ENCODE measurements at regions not wholly inside any gene's neighbourhood (a gene's known extent, or its start where the extent isn't known, plus 50 kb on each side); places are given as distances from the start of the nearest gene placed in this dataset.

DNA sequence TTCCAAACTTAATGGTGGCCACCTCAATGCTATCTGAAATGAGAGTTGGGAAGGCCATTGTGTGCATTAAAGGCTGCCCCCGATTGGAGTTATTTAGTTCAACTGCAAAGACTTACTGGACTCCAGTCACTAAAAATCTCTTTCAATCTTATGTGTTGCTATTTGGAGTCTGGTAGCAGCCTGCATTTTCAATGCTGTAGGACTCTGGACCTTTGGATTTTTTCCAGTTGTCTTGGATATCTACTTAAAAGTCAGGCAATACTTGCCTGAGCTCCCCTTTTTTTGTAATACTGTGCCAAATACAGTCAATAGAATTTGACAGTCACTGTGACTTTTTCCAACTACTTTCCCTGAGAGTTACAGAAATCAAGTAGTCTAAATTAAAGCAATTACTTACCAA is 281.9 kb downstream of the TRIB2 start:
- H3K36me3 ChIP-seq (replicated peaks; ENCODE audit: low read depth, low read length): no peaks in the 10 kb centered on the region
- no peak overlapping the region for H3K27ac ChIP-seq (ENCODE audit: low read length)
- H3K79me2 ChIP-seq (ENCODE audit: low read length): no peaks in the 10 kb centered on the region
- H3K27me3 ChIP-seq (ENCODE audit: low read depth, low read length): peaks cover 8% of the 10 kb centered on the region; the same call in 1 of the 2 replicates
- H3K9me3 ChIP-seq (ENCODE audit: insufficient read depth, low read length): no peaks in the 10 kb centered on the region
- no peak overlapping the region for H3K4me3 ChIP-seq (ENCODE audit: low read length)
- TF ChIP-seq, protein P1, sequence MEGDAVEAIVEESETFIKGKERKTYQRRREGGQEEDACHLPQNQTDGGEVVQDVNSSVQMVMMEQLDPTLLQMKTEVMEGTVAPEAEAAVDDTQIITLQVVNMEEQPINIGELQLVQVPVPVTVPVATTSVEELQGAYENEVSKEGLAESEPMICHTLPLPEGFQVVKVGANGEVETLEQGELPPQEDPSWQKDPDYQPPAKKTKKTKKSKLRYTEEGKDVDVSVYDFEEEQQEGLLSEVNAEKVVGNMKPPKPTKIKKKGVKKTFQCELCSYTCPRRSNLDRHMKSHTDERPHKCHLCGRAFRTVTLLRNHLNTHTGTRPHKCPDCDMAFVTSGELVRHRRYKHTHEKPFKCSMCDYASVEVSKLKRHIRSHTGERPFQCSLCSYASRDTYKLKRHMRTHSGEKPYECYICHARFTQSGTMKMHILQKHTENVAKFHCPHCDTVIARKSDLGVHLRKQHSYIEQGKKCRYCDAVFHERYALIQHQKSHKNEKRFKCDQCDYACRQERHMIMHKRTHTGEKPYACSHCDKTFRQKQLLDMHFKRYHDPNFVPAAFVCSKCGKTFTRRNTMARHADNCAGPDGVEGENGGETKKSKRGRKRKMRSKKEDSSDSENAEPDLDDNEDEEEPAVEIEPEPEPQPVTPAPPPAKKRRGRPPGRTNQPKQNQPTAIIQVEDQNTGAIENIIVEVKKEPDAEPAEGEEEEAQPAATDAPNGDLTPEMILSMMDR (IDR thresholded peaks at IDR 0.05; ENCODE audit: low read depth, low read length): no peak
- no peak for TF ChIP-seq EZH2phosphoT487 (IDR thresholded peaks at IDR 0.05; ENCODE audit: low read depth)
- H4K20me1 ChIP-seq (ENCODE audit: insufficient read depth, low read length): no peaks in the 10 kb centered on the region
- no peaks in the 10 kb centered on the region for H3K4me1 ChIP-seq (ENCODE audit: low read length)
- H2AFZ ChIP-seq (ENCODE audit: low read depth, low read length): no peak overlapping the region
- no peak overlapping the region for H3K9ac ChIP-seq (ENCODE audit: low read length)
- no peak overlapping the region for H3K4me2 ChIP-seq (ENCODE audit: low read length)

GRCh38 chr2:13000664-13001363 is 284.1 kb downstream of the TRIB2 start:
- H3K79me2 ChIP-seq (ENCODE audit: low read length): no peaks in the 10 kb centered on the region
- no peak overlapping the region for H3K4me3 ChIP-seq (ENCODE audit: low read length)
- peaks cover 5% of the 10 kb centered on the region; the same call in 1 of the 2 replicates for H3K4me1 ChIP-seq (ENCODE audit: low read length)
- H2AFZ ChIP-seq (ENCODE audit: low read depth, low read length): no peak overlapping the region
- H3K36me3 ChIP-seq (replicated peaks; ENCODE audit: low read depth, low read length): no peaks in the 10 kb centered on the region
- no peak overlapping the region for H3K9ac ChIP-seq (ENCODE audit: low read length)
- no peak overlapping the region for H3K4me2 ChIP-seq (ENCODE audit: low read length)
- TF ChIP-seq EZH2phosphoT487 (IDR thresholded peaks at IDR 0.05; ENCODE audit: low read depth): no peak
- TF ChIP-seq, protein P1 (IDR thresholded peaks at IDR 0.05; ENCODE audit: low read depth, low read length): no peak
- peaks cover 20% of the 10 kb centered on the region for H3K27me3 ChIP-seq (ENCODE audit: low read depth, low read length)
- H3K9me3 ChIP-seq (ENCODE audit: insufficient read depth, low read length): no peaks in the 10 kb centered on the region
- H4K20me1 ChIP-seq (ENCODE audit: insufficient read depth, low read length): no peaks in the 10 kb centered on the region
- no peak overlapping the region for H3K27ac ChIP-seq (ENCODE audit: low read length)

DNA sequence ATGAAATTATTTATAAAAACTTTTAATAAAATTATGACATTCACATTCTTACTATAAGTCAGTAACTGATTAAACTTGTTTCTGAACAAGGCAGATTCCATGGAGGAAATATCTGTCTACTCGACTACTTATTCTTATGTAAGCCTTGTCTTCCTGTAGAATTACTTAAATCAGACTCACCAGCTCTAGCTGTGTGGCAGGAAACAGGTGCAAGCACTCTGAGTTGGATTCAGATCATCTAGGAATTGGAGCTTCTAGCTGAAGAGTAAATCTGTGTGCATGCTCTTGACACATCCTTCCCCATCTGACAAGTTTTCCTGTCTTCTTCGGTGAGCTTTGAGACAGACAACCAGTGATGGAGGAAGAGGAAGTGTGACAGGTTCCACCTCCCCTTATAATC is 284.7 kb downstream of the TRIB2 start:
- TF ChIP-seq EZH2phosphoT487 (IDR thresholded peaks at IDR 0.05; ENCODE audit: low read depth): no peak
- TF ChIP-seq, protein P1 (IDR thresholded peaks at IDR 0.05; ENCODE audit: low read depth, low read length): no peak

GRCh38 chr2:13002536-13003331 is 286.0 kb downstream of the TRIB2 start:
- Histone ChIP-seq H3K9me3 (ENCODE audit: insufficient read depth, low read length) (no peaks in the 10 kb centered on the region), H3K79me2 (ENCODE audit: low read length) (no peaks in the 10 kb centered on the region), H3K9ac (ENCODE audit: low read length) (no peak overlapping the region), H3K27ac (ENCODE audit: low read length) (no peak overlapping the region), H3K36me3 (replicated peaks; ENCODE audit: low read depth, low read length) (no peaks in the 10 kb centered on the region), H3K27me3 (ENCODE audit: low read depth, low read length) (peaks cover 20% of the 10 kb centered on the region), H4K20me1 (ENCODE audit: insufficient read depth, low read length) (no peaks in the 10 kb centered on the region), H3K4me2 (ENCODE audit: low read length) (no peak overlapping the region), H3K4me1 (ENCODE audit: low read length) (peaks cover 5% of the 10 kb centered on the region; the same call in 1 of the 2 replicates), H2AFZ (ENCODE audit: low read depth, low read length) (no peak overlapping the region), H3K4me3 (ENCODE audit: low read length) (no peak overlapping the region)
- no peak for TF ChIP-seq EZH2phosphoT487 (IDR thresholded peaks at IDR 0.05; ENCODE audit: low read depth)
- TF ChIP-seq, protein P1 (IDR thresholded peaks at IDR 0.05; ENCODE audit: low read depth, low read length): no peak

More for the DNA sequence above, 284.7 kb downstream of the TRIB2 start:
- Histone ChIP-seq H3K27me3 (ENCODE audit: low read depth, low read length) (peaks cover 20% of the 10 kb centered on the region), H3K27ac (ENCODE audit: low read length) (no peak overlapping the region), H3K9ac (ENCODE audit: low read length) (no peak overlapping the region), H3K9me3 (ENCODE audit: insufficient read depth, low read length) (no peaks in the 10 kb centered on the region), H3K79me2 (ENCODE audit: low read length) (no peaks in the 10 kb centered on the region), H3K36me3 (replicated peaks; ENCODE audit: low read depth, low read length) (no peaks in the 10 kb centered on the region), H3K4me3 (ENCODE audit: low read length) (no peak overlapping the region), H2AFZ (ENCODE audit: low read depth, low read length) (no peak overlapping the region), H3K4me1 (ENCODE audit: low read length) (peaks cover 5% of the 10 kb centered on the region; the same call in 1 of the 2 replicates), H4K20me1 (ENCODE audit: insufficient read depth, low read length) (no peaks in the 10 kb centered on the region), H3K4me2 (ENCODE audit: low read length) (no peak overlapping the region)

All from OCI-LY3 (cell line).